ENCODE measurements at regions not wholly inside any gene's neighbourhood (a gene's known extent, or its start where the extent isn't known, plus 50 kb on each side); places are given as distances from the start of the nearest gene placed in this dataset.
"Not testable (repeated sequence)": the region's sequence is repeated elsewhere in the genome, so short reads cannot be mapped to it uniquely, and the experiment has no call there.

DNA sequence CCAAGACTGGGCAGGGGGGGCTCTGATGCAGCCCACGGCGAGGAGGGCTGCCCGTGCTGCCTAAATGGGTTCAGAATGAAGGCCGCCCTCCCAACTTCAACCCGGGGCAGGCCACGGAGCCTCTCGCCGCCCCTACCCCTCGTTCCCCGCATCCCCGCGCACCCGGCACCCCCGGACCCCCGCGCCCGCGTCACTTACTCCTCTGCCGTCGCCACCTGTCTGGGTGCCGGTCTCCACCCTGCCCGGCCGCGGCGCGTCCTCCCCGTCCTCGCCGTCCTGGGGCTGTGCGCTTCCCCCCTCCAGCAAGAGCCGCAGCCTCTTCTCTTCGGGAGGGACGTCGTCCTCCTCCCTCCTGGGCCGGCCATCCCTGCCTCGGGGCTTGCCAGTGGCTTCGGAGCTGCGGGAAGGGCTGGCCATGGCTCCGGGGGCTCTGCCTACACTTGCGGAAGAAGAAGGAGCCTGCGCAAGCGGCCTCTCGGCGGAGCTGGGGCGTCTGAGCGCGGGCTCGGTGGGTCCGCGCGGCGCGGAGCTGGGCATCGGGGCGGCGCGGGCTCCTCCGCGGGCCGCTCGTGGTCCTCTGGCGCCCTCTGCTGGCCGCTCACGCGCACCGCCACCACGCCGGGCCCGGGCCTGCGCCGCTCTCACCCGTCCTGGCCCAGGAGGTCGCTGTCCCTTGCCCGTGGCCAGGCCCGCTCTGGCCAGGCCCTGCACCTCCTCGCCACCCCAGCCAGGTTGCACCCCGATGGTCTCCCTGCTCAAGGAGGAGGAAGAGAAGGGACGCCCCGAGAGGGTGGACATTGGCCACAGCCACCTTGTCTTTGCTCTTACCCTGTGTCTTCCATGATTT lies 59.3 kb upstream of the CLEC6A start:
- peak; percentile 69 to 72 for DNase-seq

- not testable (repeated sequence) for DNase-seq
Observed at GRCh38 chr12:8397378-8397777, 58.4 kb upstream of the CLEC6A start.

- DNase-seq: not testable (repeated sequence)
Observed at GRCh38 chr12:8399496-8400034, 56.2 kb upstream of the CLEC6A start.

DNA sequence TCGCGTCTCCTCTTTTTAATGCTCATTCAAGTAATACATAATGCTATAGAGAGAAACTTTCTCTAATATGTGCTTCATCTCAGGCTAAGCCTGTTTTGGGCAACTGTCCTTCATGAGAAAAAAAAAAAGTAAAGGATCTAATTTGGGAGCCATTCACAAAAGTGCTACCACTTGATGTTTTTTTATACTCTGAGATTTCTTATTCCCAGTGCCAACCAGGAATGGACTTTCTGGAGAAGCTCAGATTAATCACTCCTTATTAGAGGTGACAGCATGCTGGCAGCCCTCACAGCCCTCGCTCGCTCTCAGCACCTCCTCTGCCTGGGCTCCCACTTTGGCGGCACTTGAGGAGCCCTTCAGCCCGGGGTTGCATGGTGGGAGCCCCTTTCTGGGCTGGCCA lies 51.9 kb upstream of the CLEC6A start:
- DNase-seq: not testable (repeated sequence)

GRCh38 chr12:8404341-8404740 lies 51.4 kb upstream of the CLEC6A start:
- DNase-seq: not testable (repeated sequence)

Data from activated CD4-positive, alpha-beta T cell treated with anti-CD3 and anti-CD28 coated beads, Interleukin-2, amount 50 U/mL, for 48 hours (primary cell).